GM18517 (cell line): ENCODE measurements at regions not wholly inside any gene's neighbourhood (a gene's known extent, or its start where the extent isn't known, plus 50 kb on each side); places are given as distances from the start of the nearest gene placed in this dataset.

Source experiments
- ATAC-seq: cut with Tn5 transposase; IDR thresholded peaks from one replicate; pipeline ENCODE4 v1.9.1; 2021; ENCODE audit warnings: mild to moderate bottlenecking, moderate library complexity; ENCODE audit not compliant: unreplicated experiment

GRCh38 chr2:30310371-30310770 lies 79.0 kb downstream of the LBH start:
- no peak for ATAC-seq

GRCh38 chr2:30310955-30311354 lies 79.6 kb downstream of the LBH start:
- no peak for ATAC-seq

GRCh38 chr2:30311711-30312110 lies 80.4 kb downstream of the LBH start:
- ATAC-seq, result no peak

GRCh38 chr2:30312916-30313315 lies 81.6 kb downstream of the LBH start:
- no peak for ATAC-seq

GRCh38 chr2:30314981-30315380 lies 83.6 kb downstream of the LBH start:
- ATAC-seq, result no peak

GRCh38 chr2:30315391-30316063 lies 84.2 kb downstream of the LBH start:
- ATAC-seq, result no peak

- no peak for ATAC-seq
Observed at GRCh38 chr2:30316408-30316807, 85.1 kb downstream of the LBH start.

GRCh38 chr2:30318987-30319782 lies 87.9 kb downstream of the LBH start:
- no peak for ATAC-seq

GRCh38 chr2:30321466-30321865 lies 90.1 kb downstream of the LBH start:
- ATAC-seq, result no peak

GRCh38 chr2:30323499-30323898 lies 92.2 kb downstream of the LBH start:
- ATAC-seq, result no peak

- ATAC-seq, result no peak
Observed at GRCh38 chr2:30324245-30324908, 93.0 kb downstream of the LBH start.

- no peak for ATAC-seq
Observed at GRCh38 chr2:30325600-30326328, 94.4 kb downstream of the LBH start.

- ATAC-seq, result no peak
Observed at GRCh38 chr2:30326497-30326896, 95.2 kb downstream of the LBH start.

- ATAC-seq, result no peak
Observed at GRCh38 chr2:30331038-30331437, 99.7 kb downstream of the LBH start.

GRCh38 chr2:30331869-30332268 lies 100.5 kb downstream of the LBH start:
- ATAC-seq, result no peak

- no peak for ATAC-seq
Observed at GRCh38 chr2:30332791-30333453, 101.6 kb downstream of the LBH start.

- no peak for ATAC-seq
Observed at GRCh38 chr2:30334762-30335363, 103.5 kb downstream of the LBH start.

- ATAC-seq, result no peak
Observed at GRCh38 chr2:30336084-30336483, 104.8 kb downstream of the LBH start.

- ATAC-seq, result peak; percentile 92
Observed at GRCh38 chr2:30336978-30337841, 105.9 kb downstream of the LBH start.
